ENCODE measurements at regions not wholly inside any gene's neighbourhood (a gene's known extent, or its start where the extent isn't known, plus 50 kb on each side); places are given as distances from the start of the nearest gene placed in this dataset.

DNA sequence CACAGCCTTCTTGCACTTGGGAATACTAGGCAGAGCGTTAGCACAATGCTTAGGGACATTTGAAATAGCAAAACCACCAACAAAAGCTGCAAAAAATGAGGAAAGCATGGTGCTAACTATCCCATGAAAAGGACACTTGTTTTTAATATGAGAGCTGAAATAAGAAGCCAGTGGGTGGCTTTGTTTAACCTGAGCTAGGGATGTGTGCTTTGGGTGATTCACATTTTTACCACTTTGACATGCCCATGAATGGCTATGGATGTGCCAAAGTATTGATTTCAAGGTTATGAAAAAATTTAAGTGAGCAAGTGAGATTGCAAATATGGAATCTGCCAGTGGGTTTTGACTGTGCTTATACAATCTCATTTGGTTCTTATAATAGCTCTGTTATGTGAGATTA, 67.3 kb downstream of the DMRT2 start:
- ATAC-seq (no peak), DNase-seq (ENCODE audit: low spot score) (no peak)
- Mint-ChIP-seq H3K4me3 (no peak overlapping the region), H3K27ac (no peak overlapping the region), H3K36me3 (ENCODE audit: low read depth) (no peaks in the 10 kb centered on the region), H3K9me3 (no peaks in the 10 kb centered on the region), H3K27me3 (ENCODE audit: insufficient read depth, low read depth, poor library complexity) (peaks cover 1% of the 10 kb centered on the region), H3K4me1 (peaks cover 11% of the 10 kb centered on the region; the same call in 2 of the 3 replicates)
- H3K9me2 ChIP-seq (ENCODE audit: insufficient read depth), result no peaks in the 10 kb centered on the region
- H3F3A ChIP-seq (replicated peaks; ENCODE audit: low read depth), result no peaks in the 10 kb centered on the region
- H3K27me3 ChIP-seq (ENCODE audit: insufficient read depth), result no peaks in the 10 kb centered on the region
- H3K4me2 ChIP-seq, result no peak overlapping the region
- H4K20me1 ChIP-seq (replicated peaks; ENCODE audit: insufficient read depth), result no peaks in the 10 kb centered on the region
- no peak for TF ChIP-seq EZH2 (IDR thresholded peaks at IDR 0.05; ENCODE audit: low read depth, unreplicated experiment)
- TF ChIP-seq, protein P1, sequence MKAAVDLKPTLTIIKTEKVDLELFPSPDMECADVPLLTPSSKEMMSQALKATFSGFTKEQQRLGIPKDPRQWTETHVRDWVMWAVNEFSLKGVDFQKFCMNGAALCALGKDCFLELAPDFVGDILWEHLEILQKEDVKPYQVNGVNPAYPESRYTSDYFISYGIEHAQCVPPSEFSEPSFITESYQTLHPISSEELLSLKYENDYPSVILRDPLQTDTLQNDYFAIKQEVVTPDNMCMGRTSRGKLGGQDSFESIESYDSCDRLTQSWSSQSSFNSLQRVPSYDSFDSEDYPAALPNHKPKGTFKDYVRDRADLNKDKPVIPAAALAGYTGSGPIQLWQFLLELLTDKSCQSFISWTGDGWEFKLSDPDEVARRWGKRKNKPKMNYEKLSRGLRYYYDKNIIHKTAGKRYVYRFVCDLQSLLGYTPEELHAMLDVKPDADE (IDR thresholded peaks at IDR 0.05), result no peak
- H2AFZ ChIP-seq, result no peak overlapping the region
- no peaks in the 10 kb centered on the region for H3K36me3 ChIP-seq (ENCODE audit: insufficient read depth)
- H3K4me3 ChIP-seq, result no peak overlapping the region
- H3K4me1 ChIP-seq (ENCODE audit: insufficient read depth), result no peaks in the 10 kb centered on the region
- H3K27ac ChIP-seq (ENCODE audit: low read depth), result no peak overlapping the region
- no peaks in the 10 kb centered on the region for H3K79me2 ChIP-seq (replicated peaks; ENCODE audit: insufficient read depth)

DNA sequence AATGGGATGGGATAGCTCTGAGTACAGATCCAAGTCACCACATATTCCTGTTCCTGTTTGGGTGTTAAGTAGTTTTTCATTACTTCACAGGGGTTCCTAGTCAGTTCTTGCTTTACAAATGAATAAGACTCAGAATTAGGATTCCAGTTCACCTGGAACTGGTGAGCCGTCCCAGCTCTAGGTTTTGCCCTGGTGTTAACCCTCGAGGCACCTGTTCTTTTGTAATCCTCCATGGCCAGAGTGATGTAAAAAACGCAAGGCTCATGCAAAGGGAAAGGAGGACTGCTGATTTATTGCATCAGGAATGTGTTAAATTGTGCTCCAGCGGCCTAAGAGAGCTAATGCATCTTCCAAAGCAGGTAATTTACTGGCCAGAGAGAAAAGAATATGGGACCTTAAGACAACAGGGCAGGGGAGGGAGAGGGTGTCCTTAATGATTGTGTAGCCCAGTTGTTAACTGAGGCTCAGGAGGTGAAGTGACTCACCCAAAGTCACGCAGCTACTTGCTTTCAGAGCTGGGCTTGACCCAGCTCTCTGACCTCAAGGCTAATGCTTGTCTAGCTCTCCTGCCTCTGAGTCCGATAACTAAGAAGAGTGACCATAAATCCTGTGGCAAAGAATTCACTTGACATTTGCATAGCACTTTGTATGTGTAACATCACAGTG, 70.5 kb downstream of the DMRT2 start:
- H3K4me1 Mint-ChIP-seq, result peaks cover 11% of the 10 kb centered on the region; the same call in 2 of the 3 replicates

DNA sequence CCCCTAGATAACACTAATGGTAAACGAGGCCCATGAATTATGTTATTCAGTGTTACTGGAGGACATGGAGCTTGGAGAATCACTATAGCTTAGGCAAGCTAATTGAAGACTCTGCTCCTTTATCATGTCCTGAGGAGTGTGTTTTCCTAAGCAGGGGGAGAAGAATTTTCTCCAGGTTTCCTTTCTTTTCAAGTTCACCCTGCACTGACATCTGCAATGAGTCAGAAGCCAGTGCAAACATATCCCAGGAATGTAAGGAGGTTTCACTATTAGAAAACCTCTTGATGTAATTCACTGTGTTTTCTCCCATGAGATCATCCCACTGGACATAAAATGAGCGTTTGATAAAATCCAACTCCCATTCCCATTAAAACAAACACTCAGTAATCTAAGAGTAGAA, 75.6 kb downstream of the DMRT2 start:
- H3K79me2 ChIP-seq (replicated peaks; ENCODE audit: insufficient read depth), result no peaks in the 10 kb centered on the region
- Mint-ChIP-seq H3K36me3 (ENCODE audit: low read depth) (peaks cover 3% of the 10 kb centered on the region; the same call in 1 of the 3 replicates), H3K27ac (no peak overlapping the region), H3K4me1 (peaks cover 23% of the 10 kb centered on the region; the same call in 2 of the 3 replicates), H3K4me3 (no peak overlapping the region), H3K9me3 (peaks cover 8% of the 10 kb centered on the region; the same call in 1 of the 3 replicates), H3K27me3 (ENCODE audit: insufficient read depth, low read depth, poor library complexity) (peaks cover 8% of the 10 kb centered on the region)
- H3F3A ChIP-seq (replicated peaks; ENCODE audit: low read depth), result no peaks in the 10 kb centered on the region
- H3K4me1 ChIP-seq (ENCODE audit: insufficient read depth), result peaks cover 20% of the 10 kb centered on the region
- ATAC-seq (no peak), DNase-seq (ENCODE audit: low spot score) (no peak)
- no peak overlapping the region for H3K27ac ChIP-seq (ENCODE audit: low read depth)
- no peaks in the 10 kb centered on the region for H3K36me3 ChIP-seq (ENCODE audit: insufficient read depth)
- H4K20me1 ChIP-seq (replicated peaks; ENCODE audit: insufficient read depth), result no peaks in the 10 kb centered on the region
- no peak overlapping the region for H3K4me2 ChIP-seq
- H3K4me3 ChIP-seq, result no peak overlapping the region
- H2AFZ ChIP-seq, result no peak overlapping the region
- no peaks in the 10 kb centered on the region for H3K9me2 ChIP-seq (ENCODE audit: insufficient read depth)
- 0 out of 2 replicates have a peak, but pooled peaks cover 4% of the 10 kb centered on the region for H3K27me3 ChIP-seq (ENCODE audit: insufficient read depth)
- TF ChIP-seq CREB1 (CRISPR knock-in tag; IDR thresholded peaks at IDR 0.05; ENCODE audit: low read depth) (no peak), EZH2phosphoT487 (IDR thresholded peaks at IDR 0.05; ENCODE audit: unreplicated experiment) (no peak), STAT1 (IDR thresholded peaks at IDR 0.05; ENCODE audit: unreplicated experiment) (no peak), NANOG (IDR thresholded peaks at IDR 0.05; ENCODE audit: borderline replicate concordance) (no peak), ZNF331 (CRISPR knock-in tag; IDR thresholded peaks at IDR 0.05; ENCODE audit: low read depth) (no peak), JUNB (IDR thresholded peaks at IDR 0.05; ENCODE audit: unreplicated experiment) (no peak), POLR2AphosphoS5 (IDR thresholded peaks at IDR 0.05; ENCODE audit: low read depth) (no peak)
- TF ChIP-seq, protein P1 (IDR thresholded peaks at IDR 0.05), result no peak
- TF ChIP-seq, protein P2, sequence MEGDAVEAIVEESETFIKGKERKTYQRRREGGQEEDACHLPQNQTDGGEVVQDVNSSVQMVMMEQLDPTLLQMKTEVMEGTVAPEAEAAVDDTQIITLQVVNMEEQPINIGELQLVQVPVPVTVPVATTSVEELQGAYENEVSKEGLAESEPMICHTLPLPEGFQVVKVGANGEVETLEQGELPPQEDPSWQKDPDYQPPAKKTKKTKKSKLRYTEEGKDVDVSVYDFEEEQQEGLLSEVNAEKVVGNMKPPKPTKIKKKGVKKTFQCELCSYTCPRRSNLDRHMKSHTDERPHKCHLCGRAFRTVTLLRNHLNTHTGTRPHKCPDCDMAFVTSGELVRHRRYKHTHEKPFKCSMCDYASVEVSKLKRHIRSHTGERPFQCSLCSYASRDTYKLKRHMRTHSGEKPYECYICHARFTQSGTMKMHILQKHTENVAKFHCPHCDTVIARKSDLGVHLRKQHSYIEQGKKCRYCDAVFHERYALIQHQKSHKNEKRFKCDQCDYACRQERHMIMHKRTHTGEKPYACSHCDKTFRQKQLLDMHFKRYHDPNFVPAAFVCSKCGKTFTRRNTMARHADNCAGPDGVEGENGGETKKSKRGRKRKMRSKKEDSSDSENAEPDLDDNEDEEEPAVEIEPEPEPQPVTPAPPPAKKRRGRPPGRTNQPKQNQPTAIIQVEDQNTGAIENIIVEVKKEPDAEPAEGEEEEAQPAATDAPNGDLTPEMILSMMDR (conservative IDR thresholded peaks at IDR 0.05; ENCODE audit: low read depth in 2 of 2), result no peak
- TF ChIP-seq, protein P3, sequence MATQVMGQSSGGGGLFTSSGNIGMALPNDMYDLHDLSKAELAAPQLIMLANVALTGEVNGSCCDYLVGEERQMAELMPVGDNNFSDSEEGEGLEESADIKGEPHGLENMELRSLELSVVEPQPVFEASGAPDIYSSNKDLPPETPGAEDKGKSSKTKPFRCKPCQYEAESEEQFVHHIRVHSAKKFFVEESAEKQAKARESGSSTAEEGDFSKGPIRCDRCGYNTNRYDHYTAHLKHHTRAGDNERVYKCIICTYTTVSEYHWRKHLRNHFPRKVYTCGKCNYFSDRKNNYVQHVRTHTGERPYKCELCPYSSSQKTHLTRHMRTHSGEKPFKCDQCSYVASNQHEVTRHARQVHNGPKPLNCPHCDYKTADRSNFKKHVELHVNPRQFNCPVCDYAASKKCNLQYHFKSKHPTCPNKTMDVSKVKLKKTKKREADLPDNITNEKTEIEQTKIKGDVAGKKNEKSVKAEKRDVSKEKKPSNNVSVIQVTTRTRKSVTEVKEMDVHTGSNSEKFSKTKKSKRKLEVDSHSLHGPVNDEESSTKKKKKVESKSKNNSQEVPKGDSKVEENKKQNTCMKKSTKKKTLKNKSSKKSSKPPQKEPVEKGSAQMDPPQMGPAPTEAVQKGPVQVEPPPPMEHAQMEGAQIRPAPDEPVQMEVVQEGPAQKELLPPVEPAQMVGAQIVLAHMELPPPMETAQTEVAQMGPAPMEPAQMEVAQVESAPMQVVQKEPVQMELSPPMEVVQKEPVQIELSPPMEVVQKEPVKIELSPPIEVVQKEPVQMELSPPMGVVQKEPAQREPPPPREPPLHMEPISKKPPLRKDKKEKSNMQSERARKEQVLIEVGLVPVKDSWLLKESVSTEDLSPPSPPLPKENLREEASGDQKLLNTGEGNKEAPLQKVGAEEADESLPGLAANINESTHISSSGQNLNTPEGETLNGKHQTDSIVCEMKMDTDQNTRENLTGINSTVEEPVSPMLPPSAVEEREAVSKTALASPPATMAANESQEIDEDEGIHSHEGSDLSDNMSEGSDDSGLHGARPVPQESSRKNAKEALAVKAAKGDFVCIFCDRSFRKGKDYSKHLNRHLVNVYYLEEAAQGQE (IDR thresholded peaks at IDR 0.05; ENCODE audit: unreplicated experiment), result no peak

More for the DNA sequence above, 70.5 kb downstream of the DMRT2 start:
- H3K36me3 Mint-ChIP-seq (ENCODE audit: low read depth), result no peaks in the 10 kb centered on the region
- Histone ChIP-seq H3K4me2 (no peak overlapping the region), H3F3A (replicated peaks; ENCODE audit: low read depth) (no peaks in the 10 kb centered on the region), H3K27ac (ENCODE audit: low read depth) (no peak overlapping the region), H3K27me3 (ENCODE audit: insufficient read depth) (no peaks in the 10 kb centered on the region), H3K36me3 (ENCODE audit: insufficient read depth) (no peaks in the 10 kb centered on the region), H4K20me1 (replicated peaks; ENCODE audit: insufficient read depth) (no peaks in the 10 kb centered on the region), H3K4me1 (ENCODE audit: insufficient read depth) (no peaks in the 10 kb centered on the region), H3K79me2 (replicated peaks; ENCODE audit: insufficient read depth) (no peaks in the 10 kb centered on the region), H3K4me3 (no peak overlapping the region), H2AFZ (peak overlapping the region; percentile 69), H3K9me2 (ENCODE audit: insufficient read depth) (no peaks in the 10 kb centered on the region)
- H3K9me3 Mint-ChIP-seq, result no peaks in the 10 kb centered on the region
- H3K4me3 Mint-ChIP-seq, result no peak overlapping the region
- DNase-seq (ENCODE audit: low spot score) (peak; percentile 19), ATAC-seq (peak; percentile 70)
- no peak for TF ChIP-seq NANOG (IDR thresholded peaks at IDR 0.05; ENCODE audit: borderline replicate concordance)
- 0 out of 2 replicates have a peak, but pooled peaks have one; percentile 16 for TF ChIP-seq CREB1 (CRISPR knock-in tag; IDR thresholded peaks at IDR 0.05; ENCODE audit: low read depth)
- H3K27ac Mint-ChIP-seq, result no peak overlapping the region
- no peaks in the 10 kb centered on the region for H3K27me3 Mint-ChIP-seq (ENCODE audit: insufficient read depth, low read depth, poor library complexity)

Data from GM23338 (cell line).